NCI-H226 (cell line): ENCODE measurements at regions not wholly inside any gene's neighbourhood (a gene's known extent, or its start where the extent isn't known, plus 50 kb on each side); places are given as distances from the start of the nearest gene placed in this dataset.

ENCODE experiments used
- DNase-seq: peaks from one replicate; pipeline ENCODE4 v3.0.0-alpha.2; 2015

DNA sequence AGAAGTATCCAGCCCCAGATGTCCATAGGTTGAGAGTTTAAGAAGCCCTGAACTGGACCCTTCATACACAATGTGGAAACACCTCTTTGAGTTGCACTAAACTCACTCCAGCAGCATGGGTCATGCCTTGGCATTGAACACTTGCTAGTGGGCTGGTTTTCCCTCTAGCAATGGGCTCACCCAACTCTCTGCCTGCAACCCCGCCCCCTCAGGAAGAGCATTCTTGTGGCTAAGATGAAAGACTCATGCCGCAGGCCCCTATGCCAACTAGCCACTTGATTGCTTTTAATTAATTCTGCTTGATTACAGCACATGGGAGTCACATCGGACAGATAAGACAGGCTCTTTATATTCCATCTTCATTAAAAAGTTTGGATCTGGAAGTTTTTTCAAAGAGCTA lies 136.5 kb upstream of the GJB5 start:
- no peak for DNase-seq

- no peak for DNase-seq
Observed at GRCh38 chr1:34619256-34619655, 135.6 kb upstream of the GJB5 start.

DNA sequence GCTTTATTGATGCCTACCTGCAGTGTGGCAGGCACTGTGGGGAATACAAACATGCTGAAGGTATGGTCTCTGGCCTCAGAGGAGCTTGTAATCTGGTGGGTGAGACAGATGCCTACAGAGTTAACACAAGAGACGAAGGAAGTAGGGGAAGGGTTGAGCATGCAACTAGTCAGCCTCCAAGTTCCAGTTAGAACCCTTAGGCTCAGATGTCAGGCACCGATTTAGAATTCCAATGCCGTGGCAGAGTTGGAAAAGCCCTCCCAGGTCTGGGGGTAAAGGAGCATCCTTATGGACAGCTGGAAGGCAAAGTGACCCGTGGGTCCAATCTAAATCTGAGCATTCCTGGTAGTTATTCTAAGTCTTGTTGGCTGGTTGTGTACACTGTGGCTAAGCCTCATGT lies 132.9 kb upstream of the GJB5 start:
- no peak for DNase-seq

DNA sequence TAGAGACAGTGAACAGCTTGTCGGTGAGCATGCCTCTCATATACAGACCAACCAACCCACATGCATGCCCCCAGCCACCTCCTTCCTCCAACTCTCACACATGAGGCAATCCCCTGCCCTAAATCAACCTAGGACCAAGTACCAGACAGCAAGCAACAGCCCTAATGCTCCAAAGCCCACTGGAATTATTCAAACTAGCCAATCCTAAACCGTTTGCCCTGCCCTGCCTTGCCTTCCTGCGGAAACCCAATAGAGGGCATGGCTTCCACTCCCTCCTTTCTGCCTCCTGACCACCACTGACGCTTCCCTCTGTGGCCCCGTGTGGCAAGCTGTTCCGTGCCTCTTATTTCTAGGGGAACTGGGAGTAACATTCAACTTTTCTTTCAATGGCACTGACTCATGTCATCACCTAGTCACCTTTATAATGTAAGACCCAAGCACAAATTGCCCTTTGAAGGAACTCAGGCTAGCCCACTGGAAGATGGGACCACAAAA lies 129.3 kb upstream of the GJB5 start:
- DNase-seq: no peak

DNA sequence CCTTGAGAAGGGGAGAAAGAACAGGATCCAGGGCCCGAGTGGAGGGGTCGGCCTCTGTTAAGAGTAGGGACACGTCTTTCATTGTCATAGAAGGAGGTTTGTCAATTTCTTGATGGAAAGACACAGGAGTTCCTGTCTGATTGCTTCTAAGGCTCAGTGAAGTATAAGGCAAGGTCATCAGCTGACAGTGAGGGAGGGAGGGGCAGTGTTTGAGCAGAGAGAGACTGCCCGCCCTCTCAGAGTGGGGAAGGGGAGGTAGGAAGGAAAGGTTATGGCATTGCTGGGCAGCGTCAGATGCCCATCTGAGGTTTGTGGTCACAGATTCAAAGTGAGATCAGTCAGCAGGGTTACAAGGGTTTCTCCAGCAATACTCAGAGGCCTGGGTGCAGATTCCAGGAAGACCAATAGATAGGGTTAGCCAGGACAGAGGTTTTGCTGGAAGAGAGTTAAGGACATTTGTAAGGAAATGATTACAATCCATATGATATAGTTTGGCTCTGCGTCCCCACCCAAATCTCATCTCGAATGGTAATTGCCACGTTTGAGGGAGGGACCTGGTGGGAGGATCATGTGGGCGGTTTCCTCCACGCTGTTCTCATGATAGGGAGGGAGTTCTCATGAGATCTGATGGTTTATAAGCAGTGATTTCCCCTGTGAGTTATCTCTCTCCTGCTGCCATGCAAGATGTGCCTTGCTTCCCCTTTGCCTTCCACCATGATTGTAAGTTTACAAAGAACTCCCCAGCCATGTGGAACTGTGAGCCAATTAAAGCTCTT lies 127.2 kb upstream of the GJB5 start:
- no peak for DNase-seq

DNA sequence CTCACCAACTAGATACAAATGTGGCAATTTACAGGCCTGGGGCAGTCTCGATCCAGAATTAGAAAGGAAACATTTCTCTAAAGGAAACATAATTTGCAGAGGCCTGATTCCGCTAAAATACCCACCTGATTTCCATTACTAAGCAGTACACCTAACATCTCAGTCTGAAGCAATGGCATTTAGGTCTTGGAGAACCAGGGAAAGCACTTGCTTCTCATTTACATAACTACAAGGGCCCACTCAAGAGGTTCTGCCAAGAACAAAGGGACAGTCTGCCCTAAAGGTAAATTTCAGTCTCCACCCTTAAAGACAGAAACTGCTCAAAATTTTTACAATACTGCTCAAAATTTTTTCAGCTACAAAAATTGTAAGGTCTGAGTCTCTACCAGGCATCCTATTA lies 123.7 kb upstream of the GJB5 start:
- no peak for DNase-seq

GRCh38 chr1:34639701-34640100 lies 115.1 kb upstream of the GJB5 start:
- no peak for DNase-seq

- DNase-seq: no peak
Observed at GRCh38 chr1:34640654-34641401, 114.0 kb upstream of the GJB5 start.

GRCh38 chr1:34642679-34643078 lies 112.2 kb upstream of the GJB5 start:
- no peak for DNase-seq

- no peak for DNase-seq
Observed at GRCh38 chr1:34645109-34645688, 109.6 kb upstream of the GJB5 start.

- no peak for DNase-seq
Observed at GRCh38 chr1:34645919-34646318, 108.9 kb upstream of the GJB5 start.

- no peak for DNase-seq
Observed at GRCh38 chr1:34648501-34648900, 106.3 kb upstream of the GJB5 start.

DNA sequence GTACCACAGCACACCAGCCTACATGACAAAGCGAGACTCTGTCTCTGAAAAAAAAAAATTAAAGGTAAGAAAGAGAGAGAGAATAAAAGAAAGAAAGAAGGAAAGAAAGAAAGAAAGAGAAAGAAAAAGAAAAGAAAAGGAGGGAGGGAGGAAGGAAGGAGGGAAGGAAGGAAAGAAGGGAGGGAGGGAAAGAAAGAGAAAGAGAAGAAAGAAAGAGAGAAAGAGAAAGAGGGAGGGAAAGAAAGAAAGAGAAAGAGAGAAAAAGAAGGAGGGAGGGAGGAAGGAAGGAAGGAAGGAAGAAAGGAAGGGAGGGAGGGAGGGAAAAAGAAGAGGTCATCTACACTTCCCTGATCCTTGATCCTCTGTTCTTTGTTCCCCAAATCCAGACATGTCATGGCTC lies 104.8 kb upstream of the GJB5 start:
- no peak for DNase-seq

- DNase-seq: no peak
Observed at GRCh38 chr1:34650800-34651199, 104.0 kb upstream of the GJB5 start.

GRCh38 chr1:34653110-34653509 lies 101.7 kb upstream of the GJB5 start:
- DNase-seq: no peak

DNA sequence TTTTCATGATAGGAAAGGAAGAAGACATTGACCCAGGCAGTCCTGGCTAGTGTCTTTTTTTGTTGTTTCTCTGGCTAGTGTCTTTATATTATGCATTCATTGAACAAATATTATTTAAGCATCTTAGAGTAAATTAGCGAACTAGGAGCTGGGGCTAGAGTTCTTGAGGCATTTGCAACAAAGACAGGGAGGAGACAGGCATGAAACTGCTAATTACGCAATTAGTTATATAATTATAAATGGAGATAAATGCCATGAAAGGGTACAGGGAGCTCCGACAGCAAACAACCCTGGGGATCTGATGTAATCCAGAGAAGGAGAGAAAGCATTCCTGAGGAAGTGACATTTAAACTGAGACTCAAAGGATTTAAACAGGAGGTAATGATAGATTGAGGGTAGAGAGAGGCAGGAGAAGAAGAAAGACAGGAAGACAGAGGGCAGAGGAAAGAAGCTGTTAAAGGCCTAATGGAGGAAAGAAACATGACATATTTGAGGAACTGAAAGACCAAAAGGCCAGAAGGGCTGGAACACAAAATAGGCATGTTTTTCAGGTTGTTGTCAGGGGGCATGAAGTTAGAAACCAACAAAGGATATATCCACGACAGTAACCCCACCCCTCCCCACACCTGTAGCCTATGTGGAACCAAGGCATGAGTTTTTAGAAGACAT lies 99.5 kb upstream of the GJB5 start:
- DNase-seq: no peak

GRCh38 chr1:34655875-34656240 lies 99.0 kb upstream of the GJB5 start:
- DNase-seq: no peak

DNA sequence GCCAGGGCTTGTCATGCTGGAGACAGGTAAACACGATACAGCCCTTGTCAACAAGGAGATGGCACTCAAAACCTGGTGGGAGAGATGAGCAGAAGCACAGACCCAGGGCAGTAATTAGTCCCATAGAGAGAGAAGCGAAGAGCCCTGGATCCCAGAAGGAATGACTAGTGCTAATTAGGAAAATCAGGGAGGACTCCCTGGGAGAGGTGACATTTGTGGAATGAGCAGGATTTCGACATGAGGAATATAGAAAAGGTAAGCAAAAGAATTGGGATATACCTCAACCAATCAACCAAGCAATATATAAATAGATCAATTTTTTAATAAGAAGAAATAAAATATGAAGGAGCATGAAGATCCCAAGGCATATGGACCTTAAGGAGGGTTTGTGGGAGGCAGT lies 98.5 kb upstream of the GJB5 start:
- no peak for DNase-seq

DNA sequence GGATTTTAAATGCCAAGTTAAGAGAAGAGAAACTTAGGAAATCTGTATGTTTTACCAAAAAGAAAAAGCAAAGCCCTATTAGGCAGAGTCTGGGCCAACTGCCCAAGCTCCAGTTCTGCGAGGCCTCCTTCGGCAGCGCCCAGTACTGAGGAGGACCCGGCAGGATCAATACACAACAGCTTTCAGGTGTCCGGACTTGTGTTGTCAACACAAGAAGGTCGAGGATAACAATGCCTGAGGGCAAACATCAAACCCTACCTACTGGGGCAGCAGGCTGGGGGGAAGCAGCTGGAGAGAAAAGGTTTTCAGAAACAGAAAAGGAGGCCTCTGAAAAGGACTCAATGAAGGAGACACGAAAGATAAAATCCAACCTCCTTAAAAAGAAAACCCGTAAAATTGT lies 98.1 kb upstream of the GJB5 start:
- no peak for DNase-seq

DNA sequence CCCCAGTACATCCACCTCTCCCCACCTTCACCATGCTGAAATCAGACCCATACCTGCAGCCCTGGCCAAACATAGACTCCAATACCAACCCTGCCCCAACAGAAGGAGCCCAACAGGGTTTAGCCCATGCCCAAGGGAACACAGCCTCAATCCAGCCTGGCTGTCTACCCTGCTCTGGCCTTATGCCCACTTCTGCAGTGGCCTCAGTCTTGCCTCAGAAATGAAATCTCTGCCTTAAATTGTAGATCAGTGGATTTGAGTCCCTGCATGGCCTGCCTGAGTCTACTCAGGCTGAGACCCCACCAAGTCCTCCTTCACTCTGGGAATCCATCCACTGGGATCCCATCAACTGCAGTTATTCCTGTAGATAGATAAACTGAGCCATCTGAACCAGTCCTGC lies 97.6 kb upstream of the GJB5 start:
- DNase-seq: no peak

DNA sequence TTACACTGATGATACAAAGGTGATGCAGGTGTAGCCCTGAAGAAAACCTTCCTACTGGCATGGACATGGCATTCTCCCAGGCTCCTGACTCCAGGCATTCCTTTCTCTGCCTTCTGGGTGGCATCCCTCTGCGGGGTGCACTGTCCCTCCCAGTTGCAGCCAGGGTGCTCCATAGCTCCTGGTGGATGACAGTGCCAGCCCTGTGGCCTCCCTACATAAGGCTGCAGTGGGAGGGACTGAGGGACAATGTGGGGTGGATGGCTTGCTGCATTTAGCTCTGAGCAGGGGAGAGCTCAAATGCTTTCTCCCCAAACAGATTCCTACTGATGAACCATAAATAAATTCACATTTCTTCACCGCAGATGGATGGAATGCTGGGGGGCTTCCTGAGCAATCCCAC lies 97.0 kb upstream of the GJB5 start:
- no peak for DNase-seq

DNA sequence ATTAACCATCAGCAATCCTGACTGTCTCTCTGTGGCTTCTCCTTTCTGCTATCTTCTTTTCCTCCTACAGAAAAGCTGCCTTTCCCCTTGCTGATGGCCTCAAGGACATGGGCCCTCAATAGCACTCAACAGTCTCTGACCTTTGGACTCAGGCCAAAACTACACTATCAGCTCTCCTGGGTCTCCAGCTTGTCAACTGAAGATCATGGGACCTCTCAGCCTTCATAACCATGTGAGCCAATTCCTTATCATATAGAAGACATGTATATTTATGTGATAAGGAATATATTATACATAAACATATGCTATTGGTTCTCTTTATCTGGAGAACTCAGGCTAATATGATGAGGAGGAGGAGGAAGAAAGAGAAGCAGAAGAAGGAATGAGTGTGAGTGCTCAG lies 91.8 kb upstream of the GJB5 start:
- DNase-seq: no peak

DNA sequence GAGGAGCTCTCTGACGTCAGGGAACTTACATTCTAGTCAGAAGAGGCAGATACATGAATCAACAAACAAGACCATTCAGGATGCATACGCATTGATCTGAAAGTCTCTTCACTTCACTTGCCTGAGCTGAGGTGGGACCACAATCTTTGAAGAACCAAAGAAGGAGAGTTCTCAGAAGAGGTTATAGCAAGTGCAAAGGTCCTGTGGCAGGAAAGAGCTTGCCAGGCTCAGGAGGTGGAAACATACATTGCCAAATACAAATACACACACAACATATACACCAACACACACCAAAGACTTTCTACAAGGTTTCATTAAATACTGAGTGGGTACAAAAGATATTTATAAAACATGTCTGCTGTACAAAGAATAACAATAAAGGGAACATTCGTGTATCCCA lies 86.8 kb upstream of the GJB5 start:
- DNase-seq: no peak

DNA sequence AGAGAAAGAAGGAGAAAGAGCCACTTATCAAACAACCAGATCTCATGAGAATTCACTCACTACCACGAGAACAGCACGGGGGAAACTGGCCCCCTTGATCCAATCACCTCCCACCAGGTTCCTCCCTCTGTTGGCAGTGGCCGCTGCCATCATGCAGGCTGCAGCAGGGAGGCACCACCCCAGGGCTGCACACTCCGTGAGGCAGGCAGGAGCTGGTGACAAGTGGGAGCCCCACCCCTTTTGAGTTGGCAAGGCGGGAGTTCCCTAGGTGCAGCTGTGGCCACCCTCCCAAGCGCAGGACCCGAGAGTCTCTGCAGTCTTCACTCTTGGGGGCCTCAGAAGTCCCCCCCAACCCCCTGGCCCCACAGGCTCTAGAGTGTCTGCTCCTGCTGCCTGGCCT lies 83.9 kb upstream of the GJB5 start:
- DNase-seq: no peak
